Chondrocyte (in vitro differentiated cells): ENCODE measurements at regions not wholly inside any gene's neighbourhood (a gene's known extent, or its start where the extent isn't known, plus 50 kb on each side); places are given as distances from the start of the nearest gene placed in this dataset.
A peak's percentile ranks its signal among the peaks of the same experiment; 100 is the strongest.
"Not testable (repeated sequence)": the region's sequence is repeated elsewhere in the genome, so short reads cannot be mapped to it uniquely, and the experiment has no call there.

ENCODE experiments used
- DNase-seq: peaks from one replicate; pipeline ENCODE4 v3.0.0; 2021; ENCODE audit warnings: mixed read lengths, low spot score
- H3K27ac Mint-ChIP-seq: one replicate; pipeline ENCODE4 v1.8.0; 2021; ENCODE audit warnings: mild to moderate bottlenecking, moderate library complexity, mixed read lengths; ENCODE audit not compliant: unreplicated experiment
- H3K27me3 Mint-ChIP-seq: 2 replicates; pipeline ENCODE4 v1.8.0; 2021; ENCODE audit warnings: low read depth, mixed read lengths
- H3K36me3 Mint-ChIP-seq: 2 replicates; pipeline ENCODE4 v1.8.0; 2021; ENCODE audit warnings: low read depth, mixed read lengths
- H3K4me1 Mint-ChIP-seq: 2 replicates; pipeline ENCODE4 v1.8.0; 2021; ENCODE audit warnings: low read depth, mild to moderate bottlenecking, mixed read lengths
- H3K4me3 Mint-ChIP-seq: one replicate; pipeline ENCODE4 v1.8.0; 2021; ENCODE audit warnings: mild to moderate bottlenecking, moderate library complexity, mixed read lengths; ENCODE audit not compliant: unreplicated experiment
- H3K9me3 Mint-ChIP-seq: 2 replicates; pipeline ENCODE4 v1.8.0; 2021; ENCODE audit warnings: low read depth, mixed read lengths
- TF ChIP-seq, protein P1 (sequence below): fragments of 200-600 bp; sonication (generic); IDR thresholded peaks from 2 replicates; pipeline ENCODE4 v1.5.0; 2021; ENCODE audit warnings: antibody characterized with exemption, mild to moderate bottlenecking, moderate library complexity

DNA sequence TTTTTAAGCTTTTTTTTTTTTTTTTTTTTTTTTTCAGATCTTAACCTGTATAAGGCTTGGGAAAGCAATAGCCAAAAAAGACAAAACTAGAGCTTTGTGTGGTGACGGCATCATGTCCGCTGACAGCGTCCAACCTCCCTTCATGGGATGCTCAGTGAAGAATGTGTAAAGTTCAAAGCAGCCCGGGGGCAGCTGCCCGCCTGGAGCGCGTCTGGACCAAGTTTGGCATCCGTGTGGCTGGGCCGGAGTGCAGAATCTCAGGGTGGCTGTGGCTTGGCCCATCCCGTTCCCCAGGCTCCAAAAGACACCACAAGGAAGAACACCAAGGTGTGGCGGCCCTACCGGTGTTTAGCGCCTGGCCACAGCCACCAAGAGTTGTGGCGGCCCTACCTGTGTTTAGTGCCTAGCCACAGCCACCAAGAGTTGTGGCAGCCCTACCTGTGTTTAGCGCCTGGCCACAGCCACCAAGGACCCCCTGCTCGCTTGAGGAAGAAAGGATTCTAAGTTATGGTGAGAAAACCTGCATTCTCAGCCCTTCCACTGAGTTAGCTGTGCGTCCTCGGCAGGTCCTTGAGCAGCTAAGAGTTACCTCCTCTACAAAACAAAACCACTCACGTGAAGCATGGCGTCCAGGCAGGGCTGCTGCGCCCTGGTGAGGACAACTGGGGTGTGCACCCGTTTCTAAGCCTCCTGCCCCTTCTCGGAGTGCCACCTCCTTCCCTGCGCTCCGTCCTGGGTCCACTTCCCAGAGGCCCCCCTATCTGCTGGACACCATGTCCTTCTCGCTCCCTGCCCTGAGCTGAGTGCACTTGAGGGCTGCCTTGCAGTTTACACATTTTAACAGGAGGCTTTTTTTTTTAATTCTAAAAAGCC lies 103.6 kb upstream of the SALL3 start:
- no peaks in the 10 kb centered on the region for H3K9me3 Mint-ChIP-seq
- no peak for DNase-seq
- no peak overlapping the region for H3K27ac Mint-ChIP-seq
- H3K4me3 Mint-ChIP-seq: no peak overlapping the region
- TF ChIP-seq, protein P1, sequence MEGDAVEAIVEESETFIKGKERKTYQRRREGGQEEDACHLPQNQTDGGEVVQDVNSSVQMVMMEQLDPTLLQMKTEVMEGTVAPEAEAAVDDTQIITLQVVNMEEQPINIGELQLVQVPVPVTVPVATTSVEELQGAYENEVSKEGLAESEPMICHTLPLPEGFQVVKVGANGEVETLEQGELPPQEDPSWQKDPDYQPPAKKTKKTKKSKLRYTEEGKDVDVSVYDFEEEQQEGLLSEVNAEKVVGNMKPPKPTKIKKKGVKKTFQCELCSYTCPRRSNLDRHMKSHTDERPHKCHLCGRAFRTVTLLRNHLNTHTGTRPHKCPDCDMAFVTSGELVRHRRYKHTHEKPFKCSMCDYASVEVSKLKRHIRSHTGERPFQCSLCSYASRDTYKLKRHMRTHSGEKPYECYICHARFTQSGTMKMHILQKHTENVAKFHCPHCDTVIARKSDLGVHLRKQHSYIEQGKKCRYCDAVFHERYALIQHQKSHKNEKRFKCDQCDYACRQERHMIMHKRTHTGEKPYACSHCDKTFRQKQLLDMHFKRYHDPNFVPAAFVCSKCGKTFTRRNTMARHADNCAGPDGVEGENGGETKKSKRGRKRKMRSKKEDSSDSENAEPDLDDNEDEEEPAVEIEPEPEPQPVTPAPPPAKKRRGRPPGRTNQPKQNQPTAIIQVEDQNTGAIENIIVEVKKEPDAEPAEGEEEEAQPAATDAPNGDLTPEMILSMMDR: peak; percentile 22
- no peaks in the 10 kb centered on the region for H3K4me1 Mint-ChIP-seq
- no peaks in the 10 kb centered on the region for H3K36me3 Mint-ChIP-seq
- no peaks in the 10 kb centered on the region for H3K27me3 Mint-ChIP-seq

DNA sequence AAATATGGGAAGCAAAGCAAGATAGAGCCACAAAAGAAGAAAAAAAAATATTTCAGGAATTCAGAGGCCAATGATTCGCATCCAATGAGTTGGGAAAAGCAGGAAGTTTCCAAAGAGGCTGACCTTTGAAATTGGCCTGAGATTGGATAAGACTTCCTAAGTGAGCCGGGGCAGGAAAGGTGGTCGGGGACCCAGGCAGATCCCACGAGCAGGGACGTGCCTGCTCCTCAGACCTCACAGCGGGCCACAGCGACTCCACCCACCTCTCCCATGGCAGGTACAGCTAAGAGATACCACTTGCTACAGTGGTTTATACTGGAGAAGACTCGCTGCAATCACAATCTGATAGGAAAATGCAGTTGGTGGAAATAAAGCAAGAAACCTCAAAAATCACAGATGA lies 102.8 kb upstream of the SALL3 start:
- Mint-ChIP-seq H3K4me3 (no peak overlapping the region), H3K9me3 (no peaks in the 10 kb centered on the region), H3K36me3 (no peaks in the 10 kb centered on the region), H3K4me1 (no peaks in the 10 kb centered on the region), H3K27me3 (no peaks in the 10 kb centered on the region), H3K27ac (no peak overlapping the region)
- TF ChIP-seq, protein P1: no peak
- DNase-seq: no peak

DNA sequence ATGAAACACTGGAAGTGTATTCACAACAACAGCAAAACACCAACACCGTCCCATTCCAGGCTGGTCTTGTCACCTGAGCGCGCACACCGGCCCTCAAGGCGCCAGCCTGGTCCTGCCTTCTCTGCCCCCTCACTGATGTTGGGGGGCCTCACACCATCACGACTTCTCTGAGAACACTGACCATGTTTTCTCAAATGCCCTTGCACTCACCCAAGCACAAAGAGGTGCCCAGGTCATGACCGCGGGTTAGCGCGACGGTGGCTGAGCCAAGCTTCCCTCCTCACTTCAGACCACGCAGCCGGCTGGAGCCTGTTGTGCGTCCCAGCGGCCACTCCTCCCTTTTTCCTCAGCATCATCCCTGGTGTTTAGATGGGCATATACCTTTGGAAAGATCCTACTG lies 101.3 kb upstream of the SALL3 start:
- Mint-ChIP-seq H3K9me3 (peaks cover 3% of the 10 kb centered on the region), H3K27ac (no peak overlapping the region), H3K36me3 (no peaks in the 10 kb centered on the region), H3K27me3 (no peaks in the 10 kb centered on the region), H3K4me3 (no peak overlapping the region), H3K4me1 (no peaks in the 10 kb centered on the region)
- DNase-seq: no peak
- TF ChIP-seq, protein P1: no peak

DNA sequence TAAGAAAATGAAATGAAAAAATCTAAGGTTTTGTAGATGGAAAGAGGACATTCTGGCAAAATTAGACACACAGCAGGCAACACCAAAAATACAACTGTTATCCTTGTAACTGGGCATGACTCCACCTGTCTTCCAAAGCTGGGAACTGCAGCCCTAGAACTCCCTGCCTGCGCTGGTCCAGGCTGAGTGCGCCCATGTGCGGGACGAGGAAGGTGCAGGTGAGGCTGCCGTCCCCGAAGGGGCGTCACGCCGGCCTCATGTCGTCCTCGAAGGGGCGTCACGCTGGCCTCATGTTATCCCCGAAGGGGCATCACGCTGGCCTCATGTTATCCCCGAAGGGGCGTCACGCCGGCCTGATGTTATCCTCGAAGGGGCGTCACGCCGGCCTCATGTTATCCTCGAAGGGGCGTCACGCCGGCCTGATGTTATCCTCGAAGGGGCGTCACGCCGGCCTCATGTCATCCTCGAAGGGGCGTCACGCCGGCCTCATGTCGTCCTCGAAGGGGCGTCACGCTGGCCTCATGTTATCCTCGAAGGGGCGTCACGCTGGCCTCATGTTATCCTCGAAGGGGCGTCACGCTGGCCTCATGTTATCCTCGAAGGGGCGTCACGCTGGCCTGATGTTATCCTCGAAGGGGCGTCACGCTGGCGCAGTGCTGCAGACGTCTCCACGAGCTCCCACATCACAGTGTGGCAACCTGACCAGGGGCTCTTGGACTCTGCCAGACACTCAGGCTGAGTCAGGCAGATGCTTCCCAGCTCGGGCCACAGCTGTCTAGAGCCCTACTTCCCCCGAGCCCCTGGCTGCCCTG lies 100.3 kb upstream of the SALL3 start:
- H3K4me3 Mint-ChIP-seq, H3K4me1 Mint-ChIP-seq, H3K9me3 Mint-ChIP-seq, H3K27me3 Mint-ChIP-seq, H3K36me3 Mint-ChIP-seq, DNase-seq, H3K27ac Mint-ChIP-seq: not testable (repeated sequence)
- TF ChIP-seq, protein P1: peak; percentile 63

DNA sequence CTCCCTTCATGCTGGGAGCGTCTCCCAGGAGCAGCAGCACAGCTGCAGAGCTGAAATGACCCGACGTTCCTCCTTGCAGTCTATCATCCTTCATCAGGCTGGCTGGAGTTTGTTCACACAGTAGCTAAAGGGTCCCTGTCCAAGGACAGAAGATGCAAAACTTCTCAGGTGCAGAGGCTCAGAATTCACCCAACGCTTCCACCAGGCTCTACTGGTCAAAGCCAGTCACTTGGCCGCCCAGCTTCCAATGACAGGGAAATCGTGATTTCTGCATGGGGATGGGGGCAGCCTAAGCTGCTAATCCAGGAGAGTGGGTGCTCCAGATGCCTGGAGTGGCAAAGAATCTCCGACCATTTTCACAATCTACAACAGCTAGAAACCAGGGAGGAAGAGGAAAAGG lies 97.0 kb upstream of the SALL3 start:
- H3K36me3 Mint-ChIP-seq: no peaks in the 10 kb centered on the region
- peaks cover 37% of the 10 kb centered on the region for H3K9me3 Mint-ChIP-seq
- TF ChIP-seq, protein P1: no peak
- H3K4me1 Mint-ChIP-seq: no peaks in the 10 kb centered on the region
- no peak overlapping the region for H3K27ac Mint-ChIP-seq
- DNase-seq: no peak
- no peaks in the 10 kb centered on the region for H3K27me3 Mint-ChIP-seq
- H3K4me3 Mint-ChIP-seq: no peak overlapping the region
